ENCODE measurements at regions not wholly inside any gene's neighbourhood (a gene's known extent, or its start where the extent isn't known, plus 50 kb on each side); places are given as distances from the start of the nearest gene placed in this dataset.
A peak's percentile ranks its signal among the peaks of the same experiment; 100 is the strongest.

DNA sequence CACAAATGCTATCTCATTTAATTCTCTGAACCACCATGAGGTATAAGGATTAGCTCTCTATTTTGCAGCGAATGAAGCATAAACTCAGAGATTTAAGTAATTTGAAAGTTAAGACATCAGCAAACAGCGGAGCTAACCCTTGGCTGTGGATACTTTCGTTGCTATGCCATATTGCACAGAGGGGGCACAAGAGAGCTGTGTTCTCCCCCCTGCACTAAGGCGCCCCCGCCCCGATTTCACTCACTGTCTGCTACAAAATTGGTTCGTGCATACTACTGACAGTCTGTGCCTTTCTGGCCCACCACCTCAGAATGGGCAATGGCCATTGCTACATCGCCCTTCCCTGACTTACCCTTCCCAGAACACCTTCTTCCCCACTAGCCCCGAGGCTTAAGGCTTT lies 105.7 kb upstream of the OBI1 start:
- H3K9me3 ChIP-seq (ENCODE audit: insufficient read depth in 2 of 2, low read depth in 1 of 2, low read length in 1 of 2), result no peaks in the 10 kb centered on the region
- H3K56ac ChIP-seq (replicated peaks; ENCODE audit: insufficient read length, low read depth, low read length), result no peak overlapping the region
- H4K8ac ChIP-seq (ENCODE audit: extremely low read depth, insufficient read depth, low read length), result no peak overlapping the region
- no peak overlapping the region for H2BK15ac ChIP-seq (ENCODE audit: low read length)
- H2AK5ac ChIP-seq (ENCODE audit: low read depth, low read length), result no peak overlapping the region
- H4K20me1 ChIP-seq (replicated peaks in 1 of 2; ENCODE audit: control insufficient read depth in 1 of 2, insufficient read depth in 2 of 2, low read length in 2 of 2), result no peaks in the 10 kb centered on the region
- TF ChIP-seq YY1 (IDR thresholded peaks at IDR 0.05; ENCODE audit: low read depth, low read length) (no peak), CREB1 (IDR thresholded peaks at IDR 0.05) (no peak), RAD21 (IDR thresholded peaks at IDR 0.05 in 1 of 2, conservative IDR thresholded peaks at IDR 0.05 in 1 of 2; ENCODE audit: low read depth in 2 of 2, low read length in 2 of 2) (peak; percentile 50 to 53)
- TF ChIP-seq, protein P1, sequence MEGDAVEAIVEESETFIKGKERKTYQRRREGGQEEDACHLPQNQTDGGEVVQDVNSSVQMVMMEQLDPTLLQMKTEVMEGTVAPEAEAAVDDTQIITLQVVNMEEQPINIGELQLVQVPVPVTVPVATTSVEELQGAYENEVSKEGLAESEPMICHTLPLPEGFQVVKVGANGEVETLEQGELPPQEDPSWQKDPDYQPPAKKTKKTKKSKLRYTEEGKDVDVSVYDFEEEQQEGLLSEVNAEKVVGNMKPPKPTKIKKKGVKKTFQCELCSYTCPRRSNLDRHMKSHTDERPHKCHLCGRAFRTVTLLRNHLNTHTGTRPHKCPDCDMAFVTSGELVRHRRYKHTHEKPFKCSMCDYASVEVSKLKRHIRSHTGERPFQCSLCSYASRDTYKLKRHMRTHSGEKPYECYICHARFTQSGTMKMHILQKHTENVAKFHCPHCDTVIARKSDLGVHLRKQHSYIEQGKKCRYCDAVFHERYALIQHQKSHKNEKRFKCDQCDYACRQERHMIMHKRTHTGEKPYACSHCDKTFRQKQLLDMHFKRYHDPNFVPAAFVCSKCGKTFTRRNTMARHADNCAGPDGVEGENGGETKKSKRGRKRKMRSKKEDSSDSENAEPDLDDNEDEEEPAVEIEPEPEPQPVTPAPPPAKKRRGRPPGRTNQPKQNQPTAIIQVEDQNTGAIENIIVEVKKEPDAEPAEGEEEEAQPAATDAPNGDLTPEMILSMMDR (IDR thresholded peaks at IDR 0.05; ENCODE audit: control extremely low read depth in 1 of 3, insufficient read depth in 1 of 3, low read depth in 1 of 3, low read length in 3 of 3), result peak; percentile 46 to 53 (median 50)
- H2BK20ac ChIP-seq (ENCODE audit: low read length), result no peak overlapping the region
- H3K23me2 ChIP-seq (ENCODE audit: low read depth, low read length), result no peaks in the 10 kb centered on the region
- H3K27me3 ChIP-seq (replicated peaks in 1 of 4; ENCODE audit: control insufficient read depth in 3 of 4, extremely low read depth in 1 of 4, insufficient read depth in 3 of 4, low read length in 3 of 4), result peaks cover 0 to 2% (median 0%) of the 10 kb centered on the region in 4 experiments; a peak in 1 of 7 replicates
- H3K18ac ChIP-seq (ENCODE audit: extremely low read depth, low read length), result no peak overlapping the region
- no peak overlapping the region for H4K5ac ChIP-seq (ENCODE audit: insufficient read length, low read depth, low read length)
- peaks cover 0 to 2% (median 0%) of the 10 kb centered on the region in 4 experiments; a peak in 2 of 7 replicates for H3K4me1 ChIP-seq (replicated peaks in 1 of 4; ENCODE audit: control insufficient read depth in 3 of 4, insufficient read depth in 4 of 4, low read length in 3 of 4)
- peak in 1 of 2 experiments; percentile 57 for DNase-seq (ENCODE audit: low read depth in 1 of 2, low spot score in 2 of 2)
- H3K36me3 ChIP-seq (ENCODE audit: control insufficient read depth in 2 of 4, insufficient read depth in 4 of 4, low read length in 3 of 4), result no peaks in the 10 kb centered on the region
- POLR2A ChIA-PET (ENCODE audit: partially characterized antibody), result no interaction called here
- H2BK120ac ChIP-seq (replicated peaks; ENCODE audit: low read depth, low read length), result no peak overlapping the region
- no peaks in the 10 kb centered on the region for H3K79me2 ChIP-seq (ENCODE audit: control insufficient read depth in 1 of 2, insufficient read depth in 2 of 2, low read length in 2 of 2)
- H3K4ac ChIP-seq (replicated peaks; ENCODE audit: insufficient read length, low read depth, low read length), result no peak overlapping the region
- no peaks in the 10 kb centered on the region for H3K79me1 ChIP-seq (ENCODE audit: low read depth, low read length)
- WGBS, 2 experiments (ENCODE audit: extremely low coverage in 1 of 2, insufficient coverage in 1 of 2, insufficient read length in 1 of 2, insufficient replicate concordance in 2 of 2, low coverage in 1 of 2, low lambda C conversion rate in 2 of 2, missing lambda C conversion rate in 1 of 2), result 70% methylated on average over 9 of the region's 9 CpGs; no CpG with 5 or more reads in 1 of the 2 experiments
- H2AFZ ChIP-seq (ENCODE audit: low read length), result peak overlapping the region; percentile 25; the same call in 1 of the 2 replicates
- no peak overlapping the region for H3K27ac ChIP-seq (ENCODE audit: low read depth, low read length)
- H3K4me2 ChIP-seq (ENCODE audit: insufficient read depth in 1 of 2, low read depth in 2 of 2, low read length in 2 of 2), result no peak overlapping the region
- no peak overlapping the region for H3K14ac ChIP-seq (ENCODE audit: insufficient read length)
- H3K23ac ChIP-seq (ENCODE audit: insufficient read length), result no peak overlapping the region
- no peak overlapping the region for H3K9ac ChIP-seq (replicated peaks in 1 of 4; ENCODE audit: extremely low read depth in 1 of 4, low read depth in 3 of 4, low read length in 3 of 4)
- H2BK12ac ChIP-seq (ENCODE audit: low read depth, low read length), result no peak overlapping the region; the same call in 1 of the 2 replicates
- no peak overlapping the region for H4K91ac ChIP-seq (replicated peaks; ENCODE audit: insufficient read length, low read length)
- no peak for FAIRE-seq
- H2BK5ac ChIP-seq (ENCODE audit: low read depth, low read length), result no peak overlapping the region
- CTCF ChIA-PET (ENCODE audit: partially characterized antibody), result interaction anchor here (0.7 to 1.6 kb wide), 12 partner anchors 9 to 333 kb away, joined by 3 to 13 read pairs (median 3); no protein-coding TSS in a partner anchor
- H3K4me3 ChIP-seq (ENCODE audit: extremely low read depth in 1 of 4, insufficient read depth in 2 of 4, low read depth in 3 of 4, low read length in 4 of 4), result no peak overlapping the region

Data from H1 (cell line).